ENCODE measurements at regions not wholly inside any gene's neighbourhood (a gene's known extent, or its start where the extent isn't known, plus 50 kb on each side); places are given as distances from the start of the nearest gene placed in this dataset.

- in situ Hi-C loops (cut with HindIII; ENCODE audit: low sequenced_read_pairs) = no loop called here
- TF ChIP-seq, protein P1, sequence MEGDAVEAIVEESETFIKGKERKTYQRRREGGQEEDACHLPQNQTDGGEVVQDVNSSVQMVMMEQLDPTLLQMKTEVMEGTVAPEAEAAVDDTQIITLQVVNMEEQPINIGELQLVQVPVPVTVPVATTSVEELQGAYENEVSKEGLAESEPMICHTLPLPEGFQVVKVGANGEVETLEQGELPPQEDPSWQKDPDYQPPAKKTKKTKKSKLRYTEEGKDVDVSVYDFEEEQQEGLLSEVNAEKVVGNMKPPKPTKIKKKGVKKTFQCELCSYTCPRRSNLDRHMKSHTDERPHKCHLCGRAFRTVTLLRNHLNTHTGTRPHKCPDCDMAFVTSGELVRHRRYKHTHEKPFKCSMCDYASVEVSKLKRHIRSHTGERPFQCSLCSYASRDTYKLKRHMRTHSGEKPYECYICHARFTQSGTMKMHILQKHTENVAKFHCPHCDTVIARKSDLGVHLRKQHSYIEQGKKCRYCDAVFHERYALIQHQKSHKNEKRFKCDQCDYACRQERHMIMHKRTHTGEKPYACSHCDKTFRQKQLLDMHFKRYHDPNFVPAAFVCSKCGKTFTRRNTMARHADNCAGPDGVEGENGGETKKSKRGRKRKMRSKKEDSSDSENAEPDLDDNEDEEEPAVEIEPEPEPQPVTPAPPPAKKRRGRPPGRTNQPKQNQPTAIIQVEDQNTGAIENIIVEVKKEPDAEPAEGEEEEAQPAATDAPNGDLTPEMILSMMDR (IDR thresholded peaks at IDR 0.05; ENCODE audit: low read depth, low read length) = no peak
- no peak overlapping the region for H3K4me3 ChIP-seq (ENCODE audit: low read depth, low read length)
- DNase-seq (ENCODE audit: low read depth, low spot score) = no peak
These were observed 85.9 kb downstream of the VIP start for GRCh38 chr6:152836523-152836922.

DNA sequence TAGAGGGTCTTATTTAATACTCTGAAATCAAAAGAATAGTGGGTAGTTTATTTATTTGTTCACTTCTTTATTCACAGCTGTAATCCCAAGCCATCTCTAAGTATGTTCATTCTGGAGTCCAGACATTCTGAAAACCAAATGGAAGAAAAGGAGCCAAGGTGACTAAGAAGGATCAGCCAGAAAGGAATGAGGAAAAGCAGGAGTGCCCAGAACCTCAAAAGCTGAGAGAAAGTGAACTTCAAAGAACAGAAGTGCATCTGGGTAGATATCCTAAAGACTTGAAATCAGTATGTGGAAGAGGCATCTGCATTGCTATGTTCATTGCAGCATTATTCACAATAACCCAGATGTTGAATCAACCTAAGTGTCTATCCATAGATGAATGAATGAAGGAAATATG is 94.8 kb downstream of the VIP start:
- in situ Hi-C loops (cut with HindIII; ENCODE audit: low sequenced_read_pairs) = no loop called here
- DNase-seq (ENCODE audit: low read depth, low spot score) = no peak
- TF ChIP-seq, protein P1 (IDR thresholded peaks at IDR 0.05; ENCODE audit: low read depth, low read length) = no peak
- H3K4me3 ChIP-seq (ENCODE audit: low read depth, low read length) = no peak overlapping the region

GRCh38 chr6:152846825-152847224 is 96.2 kb downstream of the VIP start:
- no peak overlapping the region for H3K4me3 ChIP-seq (ENCODE audit: low read depth, low read length)
- no peak for DNase-seq (ENCODE audit: low read depth, low spot score)
- in situ Hi-C loops (cut with HindIII; ENCODE audit: low sequenced_read_pairs) = no loop called here
- TF ChIP-seq, protein P1 (IDR thresholded peaks at IDR 0.05; ENCODE audit: low read depth, low read length) = no peak

- TF ChIP-seq, protein P1 (IDR thresholded peaks at IDR 0.05; ENCODE audit: low read depth, low read length) = no peak
- no peak overlapping the region for H3K4me3 ChIP-seq (ENCODE audit: low read depth, low read length)
- DNase-seq (ENCODE audit: low read depth, low spot score) = no peak
- in situ Hi-C loops (cut with HindIII; ENCODE audit: low sequenced_read_pairs) = no loop called here
These were observed 98.3 kb downstream of the VIP start for GRCh38 chr6:152848919-152849318.

GRCh38 chr6:152854086-152854795 is 103.6 kb downstream of the VIP start:
- no peak for DNase-seq (ENCODE audit: low read depth, low spot score)
- TF ChIP-seq, protein P1 (IDR thresholded peaks at IDR 0.05; ENCODE audit: low read depth, low read length) = no peak
- H3K4me3 ChIP-seq (ENCODE audit: low read depth, low read length) = no peak overlapping the region
- in situ Hi-C loops (cut with HindIII; ENCODE audit: low sequenced_read_pairs) = no loop called here

- in situ Hi-C loops (cut with HindIII; ENCODE audit: low sequenced_read_pairs) = no loop called here
- DNase-seq (ENCODE audit: low read depth, low spot score) = no peak
- TF ChIP-seq, protein P1 (IDR thresholded peaks at IDR 0.05; ENCODE audit: low read depth, low read length) = no peak
- no peak overlapping the region for H3K4me3 ChIP-seq (ENCODE audit: low read depth, low read length)
These were observed 107.5 kb downstream of the VIP start for GRCh38 chr6:152858141-152858540.

Measured in astrocyte of the spinal cord (primary cell).